GM18858 (cell line): ENCODE measurements at regions not wholly inside any gene's neighbourhood (a gene's known extent, or its start where the extent isn't known, plus 50 kb on each side); places are given as distances from the start of the nearest gene placed in this dataset.
"Not testable (repeated sequence)": the region's sequence is repeated elsewhere in the genome, so short reads cannot be mapped to it uniquely, and the experiment has no call there.

Experiments used
- ATAC-seq: cut with Tn5 transposase; IDR thresholded peaks from one replicate; pipeline ENCODE4 v1.9.1; 2021; ENCODE audit not compliant: unreplicated experiment

GRCh38 chr7:85285527-85285926 is 98.7 kb upstream of the SEMA3D start:
- no peak for ATAC-seq

DNA sequence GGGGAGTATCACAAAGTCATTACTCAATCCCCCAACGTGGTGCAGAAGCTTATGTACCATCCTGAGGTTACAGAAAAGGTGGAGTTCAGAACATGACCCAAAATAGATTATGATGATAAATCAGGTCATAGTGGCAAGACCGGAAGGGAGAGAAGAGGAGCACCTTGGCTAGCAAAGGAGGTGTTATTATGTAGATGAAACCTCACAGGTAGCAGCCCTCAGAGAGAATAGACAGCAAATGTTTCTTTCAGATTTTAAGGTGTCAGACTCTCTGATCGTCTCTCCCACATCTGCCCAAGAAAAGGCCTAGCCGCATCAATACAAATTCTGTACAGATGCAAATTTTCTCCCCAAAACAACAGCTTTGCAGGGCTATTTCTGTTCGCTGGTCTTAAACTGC is 88.3 kb upstream of the SEMA3D start:
- ATAC-seq, result no peak

DNA sequence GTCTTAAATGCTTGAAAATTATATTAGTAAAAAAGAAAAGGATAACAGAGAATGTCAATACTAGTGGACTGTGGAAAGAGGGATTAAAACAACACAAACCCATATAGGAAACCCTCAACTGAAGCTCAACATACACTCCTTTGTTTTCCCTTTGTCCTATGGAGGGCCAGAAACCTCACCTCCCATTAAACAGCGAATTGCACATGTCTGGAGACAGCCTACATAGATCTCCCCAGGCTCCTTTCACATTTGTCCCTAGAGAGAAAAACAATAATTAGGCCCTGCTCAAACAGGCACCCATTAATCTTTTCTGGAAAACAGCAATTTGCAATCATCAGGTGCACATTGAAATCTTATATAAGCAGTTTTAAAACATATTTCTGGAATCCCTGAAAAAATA is 87.6 kb upstream of the SEMA3D start:
- no peak for ATAC-seq

DNA sequence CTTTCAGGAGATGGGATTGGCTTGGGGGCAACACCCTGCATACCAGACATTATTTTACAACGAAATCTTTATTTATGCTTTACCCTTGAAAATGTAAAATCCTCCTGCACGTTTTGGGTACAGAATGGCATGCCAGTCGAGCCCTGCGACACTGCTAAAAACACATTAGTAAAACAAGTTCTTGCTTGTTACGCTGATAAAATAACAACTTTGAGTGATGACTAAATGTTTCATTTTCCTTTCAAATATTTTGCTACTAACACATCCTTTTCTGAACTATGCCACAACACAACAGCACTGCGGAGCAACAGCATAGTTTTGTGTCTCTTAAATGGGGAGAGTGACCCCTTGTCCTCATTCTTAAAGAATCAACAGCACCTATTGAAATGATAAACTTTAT is 76.0 kb upstream of the SEMA3D start:
- ATAC-seq, result no peak

- no peak for ATAC-seq
These were observed 74.5 kb upstream of the SEMA3D start for GRCh38 chr7:85261336-85261735.

DNA sequence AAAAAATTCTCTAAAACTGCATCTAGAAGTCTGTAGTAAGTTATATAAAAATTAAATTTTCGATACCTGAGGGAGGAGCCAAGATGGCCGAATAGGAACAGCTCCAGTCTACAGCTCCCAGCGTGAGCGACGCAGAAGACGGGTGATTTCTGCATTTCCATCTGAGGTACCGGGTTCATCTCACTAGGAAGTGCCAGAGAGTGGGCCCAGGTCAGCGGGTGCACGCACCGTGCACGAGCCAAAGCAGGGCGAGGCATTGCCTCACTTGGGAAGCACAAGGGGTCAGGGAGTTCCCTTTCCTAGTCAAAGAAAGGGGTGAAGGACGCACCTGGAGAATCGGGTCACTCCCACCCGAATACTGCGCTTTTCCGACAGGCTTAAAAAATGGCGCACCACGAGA is 62.9 kb upstream of the SEMA3D start:
- not testable (repeated sequence) for ATAC-seq

GRCh38 chr7:85239109-85239508 is 52.3 kb upstream of the SEMA3D start:
- ATAC-seq, result no peak

GRCh38 chr7:85237721-85238120 is 50.9 kb upstream of the SEMA3D start:
- no peak for ATAC-seq
